GM21528 (cell line): ENCODE measurements at regions not wholly inside any gene's neighbourhood (a gene's known extent, or its start where the extent isn't known, plus 50 kb on each side); places are given as distances from the start of the nearest gene placed in this dataset.

Source experiments
- ATAC-seq: cut with Tn5 transposase; IDR thresholded peaks from one replicate; pipeline ENCODE4 v1.9.1; 2021; ENCODE audit warnings: mild to moderate bottlenecking, moderate library complexity; ENCODE audit not compliant: unreplicated experiment, low FRiP score

GRCh38 chr1:13878021-13878420 is 178.0 kb downstream of the PRDM2 start:
- ATAC-seq: no peak

- ATAC-seq: no peak
These were observed 178.5 kb downstream of the PRDM2 start for GRCh38 chr1:13878451-13878850.

GRCh38 chr1:13881385-13882088 is 181.5 kb downstream of the PRDM2 start:
- ATAC-seq: no peak

- ATAC-seq: no peak
These were observed 188.5 kb downstream of the PRDM2 start for GRCh38 chr1:13888351-13888986.

GRCh38 chr1:13889495-13889894 is 189.5 kb downstream of the PRDM2 start:
- ATAC-seq: no peak

GRCh38 chr1:13890766-13891165 is 190.8 kb downstream of the PRDM2 start:
- ATAC-seq: no peak

GRCh38 chr1:13892198-13892597 is 192.2 kb downstream of the PRDM2 start:
- no peak for ATAC-seq

GRCh38 chr1:13892671-13893325 is 192.8 kb downstream of the PRDM2 start:
- ATAC-seq: no peak

- no peak for ATAC-seq
These were observed 193.4 kb downstream of the PRDM2 start for GRCh38 chr1:13893409-13893821.

- ATAC-seq: no peak
These were observed 196.9 kb downstream of the PRDM2 start for GRCh38 chr1:13896932-13897331.

- no peak for ATAC-seq
These were observed 198.4 kb downstream of the PRDM2 start for GRCh38 chr1:13898406-13898805.

GRCh38 chr1:13899856-13900255 is 199.9 kb downstream of the PRDM2 start:
- no peak for ATAC-seq

GRCh38 chr1:13900583-13900982 is 200.6 kb downstream of the PRDM2 start:
- no peak for ATAC-seq

- no peak for ATAC-seq
These were observed 201.1 kb downstream of the PRDM2 start for GRCh38 chr1:13901039-13901438.

GRCh38 chr1:13901597-13901996 is 201.6 kb downstream of the PRDM2 start:
- ATAC-seq: no peak

GRCh38 chr1:13908128-13908527 is 208.1 kb downstream of the PRDM2 start:
- peak; percentile 55 for ATAC-seq

GRCh38 chr1:13911697-13912619 is 212.0 kb downstream of the PRDM2 start:
- peak; percentile 53 for ATAC-seq

- no peak for ATAC-seq
These were observed 213.4 kb downstream of the PRDM2 start for GRCh38 chr1:13913396-13913795.

GRCh38 chr1:13916530-13916929 is 216.5 kb downstream of the PRDM2 start:
- no peak for ATAC-seq

GRCh38 chr1:13917607-13918006 is 217.6 kb downstream of the PRDM2 start:
- ATAC-seq: no peak

GRCh38 chr1:13918862-13919261 is 218.9 kb downstream of the PRDM2 start:
- ATAC-seq: no peak
